ENCODE measurements at regions not wholly inside any gene's neighbourhood (a gene's known extent, or its start where the extent isn't known, plus 50 kb on each side); places are given as distances from the start of the nearest gene placed in this dataset.

GRCh38 chr14:38693423-38693822 lies 409.6 kb downstream of the SEC23A start:
- H3K18ac ChIP-seq (ENCODE audit: low read depth, low read length): no peak overlapping the region
- H3K27ac ChIP-seq (ENCODE audit: insufficient read depth, low read length): no peak overlapping the region
- H3K4me1 ChIP-seq (ENCODE audit: control insufficient read depth, insufficient read depth, low read length): no peaks in the 10 kb centered on the region
- no peak overlapping the region for H2AFZ ChIP-seq (replicated peaks; ENCODE audit: low read length, poor library complexity)
- BruUV-seq (replicated peaks): no TSS peak
- no peak overlapping the region for H4K91ac ChIP-seq (ENCODE audit: insufficient read depth, low read depth, low read length)
- intact Hi-C loops (cut with micrococcal nuclease) (no loop called here), in situ Hi-C loops (cut with MboI; ENCODE audit: low sequenced_read_pairs) (no loop called here), dilution Hi-C loops (cut with HindIII; ENCODE audit: low sequenced_read_pairs, unreplicated experiment) (no loop called here)
- CTCF ChIA-PET: no interaction called here
- TF ChIP-seq CHD1 (IDR thresholded peaks at IDR 0.05; ENCODE audit: low read depth, low read length) (no peak), FOS (IDR thresholded peaks at IDR 0.05; ENCODE audit: low read depth, low read length) (no peak), BHLHE40 (IDR thresholded peaks at IDR 0.05; ENCODE audit: low read depth, low read length) (no peak), MAZ (IDR thresholded peaks at IDR 0.05; ENCODE audit: borderline replicate concordance, low read depth, low read length) (no peak), MAFK (IDR thresholded peaks at IDR 0.05; ENCODE audit: low read depth, low read length) (no peak), SMC3 (IDR thresholded peaks at IDR 0.05; ENCODE audit: low read depth, low read length) (no peak), NFE2L2 (IDR thresholded peaks at IDR 0.05; ENCODE audit: low read depth, low read length) (no peak), CTCF (conservative IDR thresholded peaks at IDR 0.05; ENCODE audit: low read depth, low read length) (no peak), RFX5 (IDR thresholded peaks at IDR 0.05; ENCODE audit: low read depth, low read length) (no peak), CEBPB (IDR thresholded peaks at IDR 0.05; ENCODE audit: low read depth, low read length) (no peak), ELK1 (IDR thresholded peaks at IDR 0.05; ENCODE audit: borderline replicate concordance, low read depth, low read length) (no peak), RCOR1 (IDR thresholded peaks at IDR 0.05; ENCODE audit: insufficient replicate concordance, low read length) (no peak), MXI1 (IDR thresholded peaks at IDR 0.05; ENCODE audit: borderline replicate concordance, low read depth, low read length) (no peak), RAD21 (IDR thresholded peaks at IDR 0.05; ENCODE audit: low read length) (no peak), POLR2A (IDR thresholded peaks at IDR 0.05; ENCODE audit: low read depth, low read length) (no peak), USF2 (IDR thresholded peaks at IDR 0.05; ENCODE audit: low read depth, low read length) (no peak)
- H3K14ac ChIP-seq (replicated peaks; ENCODE audit: low read depth, low read length): no peak overlapping the region
- no peak overlapping the region for H2BK15ac ChIP-seq (ENCODE audit: low read depth, low read length)
- no peaks in the 10 kb centered on the region for H3K79me1 ChIP-seq (ENCODE audit: low read depth in 1 of 2, low read length in 2 of 2)
- H3K36me3 ChIP-seq (ENCODE audit: control insufficient read depth, insufficient read depth, low read length): no peaks in the 10 kb centered on the region
- no peak overlapping the region for H2BK120ac ChIP-seq (ENCODE audit: low read depth, low read length)
- H2AK9ac ChIP-seq (replicated peaks; ENCODE audit: low read depth, low read length, poor library complexity): no peak overlapping the region
- no peak overlapping the region for H4K8ac ChIP-seq (ENCODE audit: low read depth in 2 of 2, low read length in 2 of 2)
- POLR2A ChIA-PET (ENCODE audit: unreplicated experiment): no interaction called here
- WGBS, 2 experiments (ENCODE audit: extremely low coverage in 2 of 2, insufficient read length in 1 of 2): no CpG with 5 or more reads among the region's 2 CpGs
- H3K4ac ChIP-seq (ENCODE audit: low read depth, low read length): no peak overlapping the region
- H3K23ac ChIP-seq (ENCODE audit: low read depth, low read length): no peak overlapping the region
- H3K27me3 ChIP-seq (ENCODE audit: control insufficient read depth, insufficient read depth, low read length): no peaks in the 10 kb centered on the region
- H2BK5ac ChIP-seq (ENCODE audit: low read depth, low read length, poor library complexity, severe bottlenecking): no peak overlapping the region
- H2AK5ac ChIP-seq (ENCODE audit: low read depth, low read length): no peak overlapping the region
- ATAC-seq (ENCODE audit: low read depth) (no peak), DNase-seq (no peak)
- H3K4me3 ChIP-seq (ENCODE audit: insufficient read depth, low read depth, low read length): no peak overlapping the region
- H2BK20ac ChIP-seq (ENCODE audit: low read depth, low read length): no peak overlapping the region
- no peak overlapping the region for H3K56ac ChIP-seq (ENCODE audit: extremely low read depth, insufficient read depth, low read length)
- H3K9me1 ChIP-seq (ENCODE audit: insufficient read depth, low read length): no peaks in the 10 kb centered on the region
- H3K4me2 ChIP-seq (ENCODE audit: low read depth, low read length): no peak overlapping the region
- H3K9ac ChIP-seq (ENCODE audit: low read depth, low read length): no peak overlapping the region
- H4K20me1 ChIP-seq (ENCODE audit: insufficient read depth, low read length): no peaks in the 10 kb centered on the region
- H3K9me3 ChIP-seq (ENCODE audit: control insufficient read depth, insufficient read depth, low read length): no peaks in the 10 kb centered on the region
- no peak overlapping the region for H4K5ac ChIP-seq (ENCODE audit: low read depth, low read length)
